ENCODE measurements at regions not wholly inside any gene's neighbourhood (a gene's known extent, or its start where the extent isn't known, plus 50 kb on each side); places are given as distances from the start of the nearest gene placed in this dataset.

- no peak for TF ChIP-seq CTCF (IDR thresholded peaks at IDR 0.05; ENCODE audit: insufficient read depth, low read length, missing control alignments)
- H3K4me3 ChIP-seq (ENCODE audit: low read depth, low read length) = no peak overlapping the region
- no peak for DNase-seq (ENCODE audit: low read depth, low spot score)
- ChIA-PET CTCF (no interaction called here), POLR2A (no interaction called here)
These were observed 818.4 kb downstream of the SOCS6 start for GRCh38 chr18:71107244-71107643.

- CTCF ChIA-PET = interaction anchor here (0.6 kb wide), 1 partner anchor 1011 kb away, joined by 4 read pairs; no protein-coding TSS in a partner anchor
- no peak for TF ChIP-seq CTCF (IDR thresholded peaks at IDR 0.05; ENCODE audit: insufficient read depth, low read length, missing control alignments)
- no peak for DNase-seq (ENCODE audit: low read depth, low spot score)
- H3K4me3 ChIP-seq (ENCODE audit: low read depth, low read length) = no peak overlapping the region
- POLR2A ChIA-PET = no interaction called here
These were observed 817.9 kb downstream of the SOCS6 start for GRCh38 chr18:71106701-71107100.

- POLR2A ChIA-PET = no interaction called here
- no peak for TF ChIP-seq CTCF (IDR thresholded peaks at IDR 0.05; ENCODE audit: insufficient read depth, low read length, missing control alignments)
- H3K4me3 ChIP-seq (ENCODE audit: low read depth, low read length) = no peak overlapping the region
- CTCF ChIA-PET = interaction anchor here (0.6 kb wide), 1 partner anchor 1011 kb away, joined by 4 read pairs; no protein-coding TSS in a partner anchor
- no peak for DNase-seq (ENCODE audit: low read depth, low spot score)
These were observed 817.2 kb downstream of the SOCS6 start for GRCh38 chr18:71105994-71106546.

- no peak for DNase-seq (ENCODE audit: low read depth, low spot score)
- no peak for TF ChIP-seq CTCF (IDR thresholded peaks at IDR 0.05; ENCODE audit: insufficient read depth, low read length, missing control alignments)
- ChIA-PET POLR2A (interaction anchor here (0.5 kb wide), 1 partner anchor 549 kb away, joined by 3 read pairs; no protein-coding TSS in a partner anchor), CTCF (no interaction called here)
- H3K4me3 ChIP-seq (ENCODE audit: low read depth, low read length) = no peak overlapping the region
These were observed 816.4 kb downstream of the SOCS6 start for GRCh38 chr18:71105078-71105819.

GRCh38 chr18:71079606-71080005, 790.8 kb downstream of the SOCS6 start:
- CTCF ChIA-PET = no interaction called here
- TF ChIP-seq CTCF (IDR thresholded peaks at IDR 0.05; ENCODE audit: insufficient read depth, low read length, missing control alignments) = no peak
- POLR2A ChIA-PET = no interaction called here
- no peak for DNase-seq (ENCODE audit: low read depth, low spot score)
- H3K4me3 ChIP-seq (ENCODE audit: low read depth, low read length) = no peak overlapping the region

- ChIA-PET POLR2A (no interaction called here), CTCF (no interaction called here)
- no peak overlapping the region for H3K4me3 ChIP-seq (ENCODE audit: low read depth, low read length)
- TF ChIP-seq CTCF (IDR thresholded peaks at IDR 0.05; ENCODE audit: insufficient read depth, low read length, missing control alignments) = no peak
- DNase-seq (ENCODE audit: low read depth, low spot score) = no peak
These were observed 788.6 kb downstream of the SOCS6 start for GRCh38 chr18:71077451-71077850.

Data from AG04449 (cell line).